Choroid plexus epithelial cell (primary cell): ENCODE measurements at regions not wholly inside any gene's neighbourhood (a gene's known extent, or its start where the extent isn't known, plus 50 kb on each side); places are given as distances from the start of the nearest gene placed in this dataset.
"Not testable (repeated sequence)": the region's sequence is repeated elsewhere in the genome, so short reads cannot be mapped to it uniquely, and the experiment has no call there.

Experiments
- DNase-seq: peaks from one replicate; pipeline ENCODE4 v3.0.0-alpha.2; 2010; ENCODE audit warnings: low read depth
- H3K4me3 ChIP-seq: 2 replicates; pipeline ENCODE4 v1.5.1; 2011; ENCODE audit warnings: low read depth, mild to moderate bottlenecking, control low read depth, low read length, moderate library complexity
- CTCF ChIP-seq: conservative IDR thresholded peaks from 2 replicates; pipeline ENCODE4 v1.5.1; 2011; ENCODE audit warnings: low read depth, mild to moderate bottlenecking, control low read depth, inconsistent platforms, low read length, moderate library complexity

- TF ChIP-seq CTCF: no peak
- DNase-seq: no peak
- H3K4me3 ChIP-seq: no peak overlapping the region
Observed at GRCh38 chrX:96183391-96183790, 501.3 kb upstream of the DIAPH2 start.

- DNase-seq: peak; percentile 15
- peak; percentile 43 for TF ChIP-seq CTCF
- no peak overlapping the region for H3K4me3 ChIP-seq
Observed at GRCh38 chrX:96183843-96184242, 500.8 kb upstream of the DIAPH2 start.

GRCh38 chrX:96204928-96205327 is 479.7 kb upstream of the DIAPH2 start:
- H3K4me3 ChIP-seq: no peak overlapping the region
- TF ChIP-seq CTCF: no peak
- no peak for DNase-seq

GRCh38 chrX:96211953-96212352 is 472.7 kb upstream of the DIAPH2 start:
- no peak for TF ChIP-seq CTCF
- no peak for DNase-seq
- H3K4me3 ChIP-seq: no peak overlapping the region

GRCh38 chrX:96214681-96215080 is 470.0 kb upstream of the DIAPH2 start:
- not testable (repeated sequence) for DNase-seq, H3K4me3 ChIP-seq

- DNase-seq: no peak
- no peak overlapping the region for H3K4me3 ChIP-seq
- TF ChIP-seq CTCF: no peak
Observed at GRCh38 chrX:96224279-96224678, 460.4 kb upstream of the DIAPH2 start.

- DNase-seq: no peak
- no peak for TF ChIP-seq CTCF
- no peak overlapping the region for H3K4me3 ChIP-seq
Observed at GRCh38 chrX:96244955-96245354, 439.7 kb upstream of the DIAPH2 start.

- no peak overlapping the region for H3K4me3 ChIP-seq
- DNase-seq: no peak
- TF ChIP-seq CTCF: no peak
Observed at GRCh38 chrX:96246436-96246835, 438.2 kb upstream of the DIAPH2 start.
